SK-N-SH (cell line): ENCODE measurements at regions not wholly inside any gene's neighbourhood (a gene's known extent, or its start where the extent isn't known, plus 50 kb on each side); places are given as distances from the start of the nearest gene placed in this dataset.

Experiments used
- CTCF ChIA-PET: fragments of 300-600, 350-600 bp; formaldehyde crosslinking; extraction: SDS; loops from one replicate; lab custom pipeline; 2021; lab: Yijun Ruan, JAX
- POLR2A ChIA-PET: fragments of 350-600 bp; sonication (Branson Sonifier 250); formaldehyde crosslinking; extraction: SDS; loops from one replicate; lab custom pipeline; 2020; ENCODE audit warnings: antibody characterized with exemption, inconsistent platforms; lab: Yijun Ruan, JAX
- DNase-seq: peaks from one replicate; pipeline ENCODE4 v3.0.0; 2012
- H2AFZ ChIP-seq: fragments of 200-600 bp; sonication (generic); 2 replicates; pipeline ENCODE4 v1.8.1; 2016; ENCODE audit warnings: antibody characterized with exemption, mild to moderate bottlenecking, low read depth
- H3F3A ChIP-seq: fragments of 200-600 bp; sonication (generic); replicated peaks from 2 replicates; pipeline ENCODE3; 2016; ENCODE audit warnings: antibody characterized with exemption, mild to moderate bottlenecking; ENCODE audit not compliant: insufficient read depth
- H3K27ac ChIP-seq, 2 experiments: fragments of 200-500 bp in 1 of 2; fragments of 200-600 bp in 1 of 2; sonication (Bioruptor generic) in 1 of 2; sonication (generic), shearing (Covaris generic) in 1 of 2; 2 replicates each; pipeline versions ENCODE4 v1.5.1 to v1.6.1; 2014 to 2016; ENCODE audit warnings: low read depth in 2 of 2, inconsistent platforms in 1 of 2, low read length in 1 of 2, mild to moderate bottlenecking in 1 of 2, mixed read lengths in 1 of 2
- H3K27me3 ChIP-seq: fragments of 200-600 bp; sonication (generic), shearing (Covaris generic); 2 replicates; pipeline ENCODE4 v1.6.1; 2016; ENCODE audit warnings: mixed run types; ENCODE audit not compliant: insufficient read depth
- H3K36me3 ChIP-seq, 2 experiments: fragments of 200-500 bp in 1 of 2; fragments of 200-600 bp in 1 of 2; sonication (Bioruptor generic) in 1 of 2; sonication (generic) in 1 of 2; replicated peaks in 1 of 2; 2 replicates each; pipeline versions ENCODE3 to v1.5.1; 2014 to 2016; ENCODE audit warnings: low read length in 1 of 2, mild to moderate bottlenecking in 1 of 2; ENCODE audit not compliant: insufficient read depth in 2 of 2, control insufficient read depth in 1 of 2
- H3K4me1 ChIP-seq, 2 experiments: fragments of 200-500 bp in 1 of 2; fragments of 200-600 bp in 1 of 2; sonication (Bioruptor generic) in 1 of 2; sonication (generic), shearing (Covaris generic) in 1 of 2; 2 replicates each; pipeline versions ENCODE4 v1.5.1 to v1.6.1; 2014 to 2016; ENCODE audit warnings: low read depth in 1 of 2, low read length in 1 of 2, mixed run types in 1 of 2; ENCODE audit not compliant: insufficient read depth in 2 of 2, control insufficient read depth in 1 of 2
- H3K4me2 ChIP-seq: fragments of 200-600 bp; sonication (generic), shearing (Covaris generic); 2 replicates; pipeline ENCODE4 v1.6.1; 2017; ENCODE audit warnings: mixed run types
- H3K4me3 ChIP-seq, 2 experiments: fragments of 200-500 bp in 1 of 2; fragments of 200-600 bp in 1 of 2; sonication (Bioruptor generic) in 1 of 2; sonication (generic), shearing (Covaris generic) in 1 of 2; 2 replicates each; pipeline versions ENCODE4 v1.5.1 to v1.8.1; 2014 to 2016; ENCODE audit warnings: low read depth in 2 of 2, inconsistent platforms in 1 of 2, low read length in 1 of 2, mild to moderate bottlenecking in 1 of 2, mixed read lengths in 1 of 2, moderate library complexity in 1 of 2
- H3K79me2 ChIP-seq: fragments of 200-600 bp; sonication (generic); 2 replicates; pipeline ENCODE4 v1.8.1; 2017; ENCODE audit warnings: mild to moderate bottlenecking; ENCODE audit not compliant: insufficient read depth
- H3K9ac ChIP-seq: fragments of 200-600 bp; sonication (generic); 2 replicates; pipeline ENCODE4 v1.6.1; 2017; ENCODE audit warnings: mixed run types
- H3K9me2 ChIP-seq: fragments of 200-600 bp; sonication (generic); 2 replicates; pipeline ENCODE4 v1.6.1; 2017; ENCODE audit warnings: mixed run types
- H3K9me3 ChIP-seq: fragments of 200-600 bp; sonication (generic); 2 replicates; pipeline ENCODE4 v1.6.1; 2017; ENCODE audit warnings: mixed run types, mild to moderate bottlenecking, moderate library complexity
- H4K20me1 ChIP-seq: fragments of 200-600 bp; sonication (generic); 2 replicates; pipeline ENCODE4 v1.6.1; 2017; ENCODE audit warnings: mild to moderate bottlenecking, mixed run types; ENCODE audit not compliant: insufficient read depth
- CHD2 ChIP-seq: fragments of 150-350 bp; IDR thresholded peaks from 2 replicates; pipeline ENCODE4 v1.6.1; 2018; ENCODE audit warnings: low read length; ENCODE audit not compliant: partially characterized antibody
- EP300 ChIP-seq, 2 experiments: IDR thresholded peaks; 2 replicates each; pipeline versions ENCODE4 v1.4.0 to v1.6.1; 2012; ENCODE audit warnings: borderline replicate concordance in 1 of 2, low read depth in 1 of 2, low read length in 1 of 2
- EZH2phosphoT487 ChIP-seq: fragments of 200-600 bp; sonication (generic); IDR thresholded peaks from 2 replicates; pipeline ENCODE4 v1.6.1; 2017; ENCODE audit warnings: low read depth, mixed run types, mild to moderate bottlenecking, antibody characterized with exemption, moderate library complexity, borderline replicate concordance
- FOXM1 ChIP-seq: IDR thresholded peaks from 2 replicates; pipeline ENCODE4 v1.4.0; 2012; ENCODE audit warnings: low read depth, mild to moderate bottlenecking
- GABPA ChIP-seq: IDR thresholded peaks from 2 replicates; pipeline ENCODE4 v1.4.0; 2012; ENCODE audit warnings: low read depth, mild to moderate bottlenecking
- IRF3 ChIP-seq: fragments of 150-350 bp; IDR thresholded peaks from 2 replicates; pipeline ENCODE4 v1.6.1; 2016; ENCODE audit warnings: mild to moderate bottlenecking, low read depth, low read length
- JUND ChIP-seq: IDR thresholded peaks from 2 replicates; pipeline ENCODE4 v1.4.0; 2012
- MXI1 ChIP-seq: IDR thresholded peaks from 2 replicates; pipeline ENCODE4 v1.6.1; 2012; ENCODE audit warnings: mild to moderate bottlenecking, low read depth, low read length, improper control_type of control experiment
- NRF1 ChIP-seq: IDR thresholded peaks from 2 replicates; pipeline ENCODE4 v1.6.1; 2012; ENCODE audit warnings: low read depth, mild to moderate bottlenecking, low read length
- RAD21 ChIP-seq: IDR thresholded peaks from 2 replicates; pipeline ENCODE4 v1.6.1; 2012; ENCODE audit warnings: mild to moderate bottlenecking, low read length
- RFX5 ChIP-seq: IDR thresholded peaks from 2 replicates; pipeline ENCODE4 v1.6.1; 2012; ENCODE audit warnings: mild to moderate bottlenecking, improper control_type of control experiment, low read length
- RXRA ChIP-seq: IDR thresholded peaks from 2 replicates; pipeline ENCODE4 v1.4.0; 2012; ENCODE audit warnings: low read depth, mild to moderate bottlenecking, borderline replicate concordance
- SIN3A ChIP-seq: IDR thresholded peaks from 2 replicates; pipeline ENCODE4 v1.6.1; 2012; ENCODE audit warnings: low read depth, mild to moderate bottlenecking, low read length, moderate library complexity, borderline replicate concordance
- SMC3 ChIP-seq: IDR thresholded peaks from 2 replicates; pipeline ENCODE4 v1.6.1; 2012; ENCODE audit warnings: low read depth, low read length, improper control_type of control experiment
- TAF1 ChIP-seq: IDR thresholded peaks from 2 replicates; pipeline ENCODE4 v1.6.1; 2012; ENCODE audit warnings: low read depth, mild to moderate bottlenecking, low read length, moderate library complexity, borderline replicate concordance
- USF1 ChIP-seq: IDR thresholded peaks from 2 replicates; pipeline ENCODE4 v1.4.0; 2012; ENCODE audit warnings: low read depth, borderline replicate concordance
- USF2 ChIP-seq: fragments of 150-350 bp; IDR thresholded peaks from 2 replicates; pipeline ENCODE4 v1.6.1; 2017; ENCODE audit warnings: antibody characterized with exemption, low read length, low read depth, borderline replicate concordance
- ZBTB33 ChIP-seq: IDR thresholded peaks from 2 replicates; pipeline ENCODE4 v1.4.0; 2012; ENCODE audit warnings: low read depth, borderline replicate concordance
- WGBS: methylation state at CpG from one replicate; pipeline ENCODE4 v1.1.6; 2017; ENCODE audit warnings: low lambda C conversion rate; 5-methylcytosine and 5-hydroxymethylcytosine counted together

GRCh38 chr13:40352802-40353562 lies 313.5 kb downstream of the FOXO1 start:
- H3K79me2 ChIP-seq = no peaks in the 10 kb centered on the region
- ChIA-PET POLR2A (no interaction called here), CTCF (interaction anchor here (0.8 kb wide), 1 partner anchor 12 kb away, joined by 3 read pairs; no protein-coding TSS in a partner anchor)
- no peak overlapping the region for H3K9ac ChIP-seq
- DNase-seq = peak; percentile 25
- H3K36me3 ChIP-seq = no peaks in the 10 kb centered on the region
- no peaks in the 10 kb centered on the region for H3K27me3 ChIP-seq
- H3K4me1 ChIP-seq = peaks cover 0 to 2% of the 10 kb centered on the region in 2 experiments; a peak in 1 of 4 replicates
- no peak overlapping the region for H2AFZ ChIP-seq
- WGBS = 50% methylated on average over 6 of the region's 6 CpGs
- H3K4me2 ChIP-seq = no peak overlapping the region
- no peak for TF ChIP-seq SMC3
- no peak for TF ChIP-seq RFX5
- no peak for TF ChIP-seq USF2
- TF ChIP-seq SIN3A = no peak
- no peak for TF ChIP-seq MXI1
- no peak for TF ChIP-seq NRF1
- TF ChIP-seq RXRA = no peak
- TF ChIP-seq FOXM1 = no peak
- no peak for TF ChIP-seq GABPA
- TF ChIP-seq TAF1 = no peak
- no peak for TF ChIP-seq JUND
- TF ChIP-seq IRF3 = no peak
- no peak for TF ChIP-seq ZBTB33
- no peak for TF ChIP-seq CHD2
- no peak for TF ChIP-seq EZH2phosphoT487
- TF ChIP-seq RAD21 = no peak
- TF ChIP-seq USF1 = no peak
- TF ChIP-seq EP300 (IDR thresholded peaks at IDR 0.05; ENCODE audit: borderline replicate concordance in 1 of 2, low read depth in 1 of 2, low read length in 1 of 2) = no peak
- H3F3A ChIP-seq = no peaks in the 10 kb centered on the region
- no peak overlapping the region for H3K4me3 ChIP-seq
- H3K27ac ChIP-seq = no peak overlapping the region
- no peaks in the 10 kb centered on the region for H3K9me2 ChIP-seq
- no peaks in the 10 kb centered on the region for H4K20me1 ChIP-seq
- H3K9me3 ChIP-seq = no peaks in the 10 kb centered on the region
